Pons (tissue), 1 donor: ENCODE measurements at regions not wholly inside any gene's neighbourhood (a gene's known extent, or its start where the extent isn't known, plus 50 kb on each side); places are given as distances from the start of the nearest gene placed in this dataset.
"Not testable (repeated sequence)": the region's sequence is repeated elsewhere in the genome, so short reads cannot be mapped to it uniquely, and the experiment has no call there.

Source experiments
- DNase-seq: peaks from one replicate; pipeline ENCODE4 v3.0.0-alpha.2; 2016; ENCODE audit warnings: low spot score

DNA sequence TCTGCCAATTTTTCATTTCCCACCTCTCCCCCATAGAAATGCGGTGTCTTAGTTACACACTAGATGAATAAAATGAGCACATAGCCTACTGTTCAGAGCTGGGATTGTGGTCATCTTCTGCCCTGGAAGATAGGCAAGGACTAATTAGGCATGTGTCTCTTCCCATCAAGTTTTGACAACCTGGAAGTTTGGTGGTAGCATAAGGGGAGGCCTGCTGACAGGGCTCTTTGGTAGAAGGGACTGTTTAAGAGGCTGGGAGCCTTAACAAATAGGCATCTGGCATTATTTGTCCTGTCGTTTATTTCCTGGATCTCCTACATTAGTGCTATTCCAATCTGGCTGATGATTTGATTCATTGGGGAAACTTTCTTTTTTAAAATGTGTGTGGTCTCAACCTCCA, 512.3 kb downstream of the ZNF385D start:
- DNase-seq = no peak

DNA sequence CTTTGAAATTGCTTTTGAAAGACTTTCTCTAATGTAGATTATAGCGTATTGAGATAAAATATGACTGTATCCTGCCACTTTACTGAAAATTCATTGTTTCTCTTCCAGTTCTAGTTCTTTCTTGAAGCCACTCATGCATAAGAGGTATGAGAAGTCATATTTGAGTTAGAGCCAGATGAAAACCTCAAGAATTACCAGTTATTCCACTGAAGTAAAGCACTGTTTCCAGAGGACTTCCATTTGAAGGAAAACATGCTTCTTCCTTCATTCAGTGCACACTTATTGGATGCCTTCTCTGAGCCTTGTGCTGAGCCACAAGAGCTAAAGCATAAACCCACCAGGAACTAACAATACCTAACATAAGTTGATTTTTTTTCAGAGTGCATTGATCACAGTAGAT, 513.4 kb downstream of the ZNF385D start:
- DNase-seq = no peak

DNA sequence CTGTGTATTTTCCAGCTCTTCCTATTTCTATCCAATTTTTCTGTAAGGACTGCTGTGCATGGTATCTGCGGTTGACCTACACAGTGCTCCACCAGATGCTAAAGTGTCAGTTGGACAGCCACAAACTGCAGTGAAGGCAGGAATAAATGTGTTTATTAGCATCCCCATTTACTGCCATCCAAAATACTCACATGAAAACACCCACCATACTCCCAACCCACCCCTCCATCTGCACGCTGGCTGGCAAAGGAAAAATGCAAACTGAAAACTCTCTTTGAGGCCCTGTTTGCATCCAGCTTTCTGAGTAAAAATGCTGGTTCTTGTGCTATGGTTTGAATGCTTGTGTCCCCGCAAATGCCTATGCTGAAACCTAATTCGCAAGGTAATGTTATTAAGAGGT, 515.5 kb downstream of the ZNF385D start:
- no peak for DNase-seq

DNA sequence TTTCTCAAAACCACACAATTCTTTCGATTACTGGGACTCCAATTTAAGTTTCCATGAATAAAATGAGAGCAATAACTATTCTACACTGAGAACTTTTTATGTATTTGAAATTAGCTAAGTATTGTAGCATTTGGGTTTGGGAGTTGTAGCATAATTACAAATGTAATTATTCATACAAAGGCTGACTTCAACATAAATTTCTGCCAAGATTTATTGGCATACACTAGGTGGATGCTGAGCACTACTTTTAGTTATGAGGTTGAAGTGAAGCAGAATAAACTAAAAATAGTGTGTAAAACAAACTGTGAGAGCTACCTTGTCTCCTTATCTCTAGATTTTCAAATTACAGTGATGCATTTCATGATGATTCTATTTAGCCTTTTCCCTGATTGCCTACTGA, 516.1 kb downstream of the ZNF385D start:
- DNase-seq = no peak

DNA sequence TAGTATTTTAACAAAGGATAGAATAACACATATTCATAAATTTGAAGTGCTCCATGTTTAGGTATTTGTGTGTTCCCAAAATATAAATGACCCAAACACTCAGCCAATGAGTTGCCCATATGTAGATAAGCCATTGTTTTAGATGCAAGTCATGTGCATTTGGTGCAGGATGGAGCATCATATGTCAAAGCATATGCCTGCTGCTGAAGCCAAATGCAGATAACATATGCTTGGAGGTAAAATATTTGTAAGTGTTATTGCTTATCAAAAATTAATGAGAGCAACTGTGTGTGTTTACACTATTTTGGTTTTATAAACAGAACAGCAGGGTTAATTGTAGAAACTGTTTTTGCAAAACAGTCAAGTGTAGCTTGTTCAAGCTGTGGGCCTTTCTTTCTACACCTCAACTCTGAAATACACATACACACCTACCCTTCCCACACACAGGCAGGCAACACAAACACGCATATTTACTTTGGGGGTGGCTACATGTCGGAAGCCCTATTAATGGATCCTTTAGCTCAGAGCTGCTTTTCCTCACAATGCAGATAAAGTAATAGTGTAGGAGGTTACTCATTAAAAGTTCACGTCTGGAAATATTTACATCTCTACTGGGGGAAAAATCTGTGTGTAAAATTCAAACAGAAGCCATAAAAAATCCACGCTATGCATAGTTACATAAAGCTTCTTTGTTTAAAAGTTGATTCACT, 521.4 kb downstream of the ZNF385D start:
- DNase-seq = no peak

DNA sequence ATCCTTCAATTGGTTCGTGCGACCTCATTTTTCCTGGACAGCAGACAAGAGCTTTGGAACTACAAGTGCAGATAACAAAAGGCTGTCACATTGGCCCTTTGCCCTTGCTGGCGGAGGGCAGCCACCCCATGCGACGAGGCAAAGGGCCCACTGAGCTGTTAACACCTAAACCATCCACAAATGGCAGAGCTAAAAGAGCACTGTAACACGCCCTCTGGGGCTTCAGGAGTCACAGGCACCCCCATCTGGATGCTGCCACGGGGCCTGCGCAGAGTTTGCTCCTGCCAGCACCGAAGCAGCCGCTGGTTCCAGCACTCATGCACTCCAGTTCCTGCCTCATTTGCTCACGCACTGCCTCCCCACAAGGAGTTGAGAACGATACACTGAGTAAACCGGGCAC, 524.9 kb downstream of the ZNF385D start:
- no peak for DNase-seq

DNA sequence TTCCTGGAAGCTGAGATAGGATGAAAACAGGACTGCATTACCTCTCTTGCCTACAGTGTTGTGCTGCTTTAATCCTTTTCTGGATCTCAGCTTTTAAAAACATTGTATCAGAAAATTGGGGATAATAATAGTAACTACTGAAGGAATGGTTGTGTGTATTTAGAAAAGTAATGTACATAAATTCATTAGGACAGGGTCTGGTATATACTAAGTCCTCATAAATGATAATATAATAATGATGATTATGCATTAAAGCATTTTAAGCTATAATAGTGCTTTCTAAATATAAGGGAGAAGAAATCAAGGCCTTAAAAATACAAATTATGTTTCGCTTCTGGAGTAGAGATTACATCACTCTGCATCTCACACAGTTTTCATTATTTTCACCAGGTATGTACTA, 530.1 kb downstream of the ZNF385D start:
- no peak for DNase-seq

DNA sequence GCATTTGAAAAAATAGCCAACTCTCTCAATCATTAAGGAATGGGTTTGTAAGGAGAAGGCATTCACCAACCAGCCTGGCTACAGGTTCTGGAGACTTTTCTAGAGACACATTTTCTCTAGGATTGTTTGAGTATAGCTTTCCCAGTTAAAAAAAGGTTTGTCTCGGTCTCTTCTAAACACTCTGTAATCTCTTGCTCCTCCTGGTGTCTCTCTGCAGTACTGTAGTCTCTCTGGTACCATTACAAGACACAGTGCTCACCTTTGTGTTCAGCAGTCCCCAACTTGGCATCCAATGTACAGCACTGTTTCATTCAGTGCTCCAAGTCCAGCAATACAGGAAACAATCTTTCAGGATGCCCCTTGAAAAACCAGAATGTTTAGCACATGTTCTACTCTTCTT, 534.4 kb downstream of the ZNF385D start:
- no peak for DNase-seq

DNA sequence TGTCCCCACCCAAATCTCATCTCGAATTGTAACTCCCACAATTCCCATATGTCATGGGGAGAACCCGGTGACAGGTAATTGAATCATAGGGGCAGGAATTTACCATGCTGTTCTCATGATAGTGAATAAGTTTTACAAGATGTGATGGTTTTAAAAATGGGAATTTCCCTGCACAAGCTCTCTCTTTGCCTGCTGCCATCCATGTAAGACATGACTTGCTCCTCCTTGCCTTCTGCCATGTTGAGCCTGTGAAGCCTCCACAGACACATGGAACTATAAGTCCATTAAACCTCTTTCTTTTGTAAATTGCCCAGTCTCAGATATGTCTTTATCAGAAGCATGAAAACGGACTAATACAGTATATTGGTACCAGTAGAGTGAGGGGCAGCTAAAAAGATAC, 546.9 kb downstream of the ZNF385D start:
- DNase-seq = not testable (repeated sequence)

DNA sequence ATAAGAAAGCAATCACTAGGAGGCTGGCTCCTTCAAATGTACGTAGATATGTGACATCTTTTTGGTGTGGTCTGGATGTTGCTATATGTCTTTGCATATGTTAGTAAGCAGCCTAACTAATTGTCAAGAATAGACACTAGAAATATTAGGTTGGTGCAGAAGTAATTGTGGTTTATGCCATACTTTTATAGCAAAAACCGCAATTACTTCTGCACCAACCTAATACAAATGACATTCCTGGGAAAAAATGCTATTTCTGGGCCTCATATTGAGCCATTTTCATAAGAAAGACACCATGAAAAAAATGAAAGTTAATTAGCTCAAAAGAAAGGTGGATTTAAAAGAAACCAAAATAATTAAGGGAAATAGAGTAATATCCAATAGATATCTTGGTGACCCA, 555.8 kb downstream of the ZNF385D start:
- DNase-seq = no peak

DNA sequence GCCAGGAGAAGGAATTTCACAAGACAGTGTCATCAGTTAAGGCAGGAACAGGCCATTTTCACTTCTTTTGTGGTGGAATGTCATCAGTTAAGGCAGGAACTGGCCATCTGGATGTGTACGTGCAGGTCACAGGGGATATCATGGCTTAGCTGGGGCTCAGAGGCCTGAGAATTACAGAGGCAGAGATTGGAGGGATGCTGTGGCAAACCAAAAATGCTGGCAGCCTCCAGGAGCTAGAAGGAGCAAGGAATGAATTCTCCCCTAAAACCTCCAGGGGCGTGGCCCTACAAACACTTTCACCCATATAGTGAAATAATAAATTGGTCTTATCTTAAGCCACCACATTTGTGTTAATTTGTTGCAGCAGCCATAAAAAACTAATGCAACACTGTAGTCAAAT, 557.0 kb downstream of the ZNF385D start:
- DNase-seq = not testable (repeated sequence)

DNA sequence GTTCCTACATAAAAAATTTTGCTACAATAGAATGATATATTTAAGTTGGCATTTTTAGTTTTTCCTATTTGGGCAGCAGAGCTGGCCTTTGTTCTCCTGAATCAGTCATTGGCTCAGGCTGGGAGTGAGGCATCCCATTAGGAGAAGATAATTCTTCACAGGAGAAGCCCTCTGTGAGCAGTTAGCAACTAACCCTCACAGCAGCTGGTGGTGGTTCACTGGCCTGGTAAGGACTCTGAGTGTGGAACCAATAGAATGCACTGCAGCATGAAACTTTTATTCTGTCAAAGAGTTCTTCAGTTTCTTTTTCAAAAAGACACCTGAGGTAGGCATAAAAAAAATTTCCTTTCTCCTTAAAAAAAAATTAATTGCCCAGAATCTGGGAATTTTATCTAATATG, 562.6 kb downstream of the ZNF385D start:
- no peak for DNase-seq

DNA sequence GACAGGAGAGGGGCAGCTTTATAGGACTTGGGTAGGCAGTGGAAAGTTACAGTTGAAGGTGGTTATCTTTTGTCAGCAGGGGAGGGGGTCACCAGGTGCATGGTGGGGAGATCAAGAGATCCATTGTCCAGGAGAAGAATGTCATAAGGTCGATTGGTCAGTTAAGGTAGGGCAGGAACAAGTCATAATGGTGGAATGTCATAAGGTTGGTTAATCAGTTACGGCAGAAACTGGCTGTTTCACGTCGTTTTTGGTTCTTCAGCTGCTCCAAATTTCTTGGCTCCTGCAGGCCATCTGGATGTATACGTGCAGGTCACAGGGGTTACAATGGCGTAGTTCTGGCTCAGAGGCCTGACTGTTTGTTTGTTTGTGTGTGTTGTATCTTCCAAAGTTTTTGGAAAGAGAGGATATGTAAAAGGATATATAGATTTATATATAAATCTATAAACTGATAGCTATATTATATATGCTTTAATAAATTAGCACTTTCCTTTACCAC, 565.1 kb downstream of the ZNF385D start:
- DNase-seq = no peak

DNA sequence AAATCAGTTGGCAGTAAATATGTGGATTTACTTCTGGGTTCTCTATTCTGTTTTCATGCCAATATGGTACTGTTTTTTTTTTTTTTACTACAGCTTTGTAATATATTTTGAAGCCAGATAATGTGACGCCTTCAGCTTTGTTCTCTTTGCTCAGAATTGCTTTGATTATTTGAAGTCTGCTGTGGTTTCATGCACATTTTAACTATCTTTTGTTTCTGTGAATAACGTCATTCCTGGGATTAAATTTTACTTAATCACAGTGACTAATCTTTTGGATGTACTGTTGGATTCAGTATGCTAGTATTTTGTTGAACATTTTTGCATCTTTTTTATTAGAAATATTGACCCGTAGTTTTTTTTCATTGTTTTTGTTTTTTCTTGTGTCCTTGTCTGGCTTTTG, 576.5 kb downstream of the ZNF385D start:
- no peak for DNase-seq

DNA sequence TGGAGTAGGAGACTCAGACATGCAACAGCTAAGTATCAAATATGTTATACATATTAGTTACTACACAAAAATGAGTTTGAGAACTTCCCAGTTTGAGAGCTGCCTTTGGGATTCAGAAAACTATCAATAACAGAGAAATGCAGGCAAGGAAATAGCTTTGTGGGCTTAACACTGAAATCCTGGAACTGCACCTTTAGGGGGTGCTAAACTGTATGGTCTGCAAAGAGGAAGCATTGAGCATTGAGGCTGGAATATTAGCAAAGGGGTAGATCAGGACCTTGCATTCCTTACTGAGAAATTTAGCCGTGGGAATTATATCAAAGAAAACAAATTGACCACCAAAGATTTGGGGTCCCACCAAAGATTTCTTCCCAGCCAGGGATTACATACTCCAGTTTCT, 580.0 kb downstream of the ZNF385D start:
- no peak for DNase-seq

DNA sequence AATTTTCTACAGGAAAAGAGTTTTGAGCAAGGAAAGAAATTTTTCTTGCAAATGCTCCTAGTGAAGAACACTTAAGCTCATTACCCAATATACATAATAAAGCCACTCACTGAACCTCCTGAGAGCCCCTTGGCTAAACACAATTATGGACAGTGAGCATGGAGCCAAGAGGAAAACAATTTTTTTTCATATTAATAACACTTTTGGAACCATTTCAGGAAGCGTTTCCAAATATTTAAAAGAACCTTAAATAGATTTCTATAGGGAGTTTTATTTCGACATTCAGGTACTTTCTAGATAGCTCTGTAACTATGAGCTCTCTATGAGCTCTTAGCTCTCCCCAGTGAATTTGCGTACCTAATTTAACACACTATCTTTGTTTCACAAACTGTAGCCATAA, 581.1 kb downstream of the ZNF385D start:
- no peak for DNase-seq

DNA sequence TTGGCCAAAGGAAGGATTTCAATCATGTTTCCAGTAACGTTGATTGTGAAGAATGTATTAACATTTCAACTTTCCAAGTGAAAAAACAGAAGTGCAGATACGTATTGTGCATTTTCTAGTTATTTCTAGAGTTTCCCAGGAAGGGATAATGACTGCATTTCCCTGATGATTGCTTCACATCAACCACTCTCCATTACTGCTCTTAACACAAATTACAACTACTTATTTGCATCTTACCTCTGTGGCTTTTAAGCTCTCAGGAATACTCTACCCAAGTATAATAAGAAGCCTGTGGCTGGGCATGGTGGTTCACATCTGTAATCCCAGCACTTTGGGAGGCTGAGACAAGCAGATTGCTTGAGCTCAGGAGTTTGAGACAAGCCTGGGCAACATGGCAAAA, 582.5 kb downstream of the ZNF385D start:
- no peak for DNase-seq

DNA sequence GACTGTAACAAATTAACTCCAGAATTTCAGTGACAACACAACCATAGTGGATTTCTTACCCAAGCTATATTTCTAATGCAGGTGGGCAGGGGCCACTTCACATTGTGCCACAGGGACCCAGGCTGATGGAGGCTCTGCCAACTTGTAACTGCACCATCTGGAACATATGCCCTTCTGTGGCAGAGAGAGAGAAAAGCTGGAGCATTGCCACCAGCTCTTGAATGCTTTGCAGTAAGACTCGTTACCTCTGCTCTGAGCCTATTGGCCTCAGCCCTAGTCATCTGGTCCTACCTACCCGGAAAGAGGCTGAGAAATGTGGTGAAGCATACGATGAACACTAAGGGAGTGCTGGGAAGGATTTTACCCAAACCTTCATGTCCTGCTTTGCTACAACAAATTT, 587.1 kb downstream of the ZNF385D start:
- no peak for DNase-seq

DNA sequence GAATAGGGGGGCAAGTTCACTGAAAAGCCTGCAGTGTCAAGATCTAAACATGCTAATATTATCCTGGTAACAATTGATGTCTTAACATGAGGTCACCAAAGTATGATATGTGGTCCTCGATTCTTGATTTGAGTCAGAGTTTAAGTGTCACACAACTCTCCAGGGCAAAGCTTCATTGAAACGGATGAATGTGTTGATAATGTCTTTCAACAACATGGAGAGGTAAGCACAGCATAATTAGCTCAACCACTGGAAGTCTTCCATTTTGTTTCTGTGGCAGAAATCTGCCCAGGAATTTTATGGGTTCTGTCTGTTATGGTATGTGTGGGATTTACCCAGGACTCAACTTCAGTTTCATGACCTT, 591.5 kb downstream of the ZNF385D start:
- DNase-seq = no peak

DNA sequence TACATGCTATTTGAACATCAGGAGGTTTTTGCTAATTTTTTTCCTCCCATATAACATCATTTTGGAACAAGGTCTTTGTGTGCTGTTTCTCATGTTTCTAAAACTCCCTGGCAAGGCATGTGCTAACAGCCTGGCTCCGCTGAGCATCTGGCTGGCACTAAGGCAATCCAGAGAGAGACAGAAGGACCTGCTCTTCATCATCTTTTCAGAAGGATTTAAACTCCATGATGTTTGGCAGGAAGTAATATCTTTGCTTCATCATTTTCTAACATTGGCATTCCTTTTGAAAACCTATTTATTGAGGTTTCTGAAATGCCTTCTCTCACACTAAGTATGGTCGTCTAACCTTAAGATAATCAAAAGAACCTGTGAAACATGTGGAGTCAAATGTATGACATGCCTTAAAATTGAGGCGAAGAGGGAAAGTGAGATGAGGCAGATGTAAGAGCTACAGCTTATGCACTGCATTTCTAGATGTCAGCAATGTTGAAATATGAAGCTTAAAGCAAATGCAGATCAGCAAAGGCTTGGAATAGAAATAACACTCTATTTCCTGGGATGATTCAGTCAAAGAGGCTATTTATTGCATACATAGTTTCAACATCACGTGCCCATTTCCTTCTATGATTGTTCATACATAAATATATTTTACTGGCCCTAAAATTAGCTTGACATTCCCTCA, 592.0 kb downstream of the ZNF385D start:
- no peak for DNase-seq

DNA sequence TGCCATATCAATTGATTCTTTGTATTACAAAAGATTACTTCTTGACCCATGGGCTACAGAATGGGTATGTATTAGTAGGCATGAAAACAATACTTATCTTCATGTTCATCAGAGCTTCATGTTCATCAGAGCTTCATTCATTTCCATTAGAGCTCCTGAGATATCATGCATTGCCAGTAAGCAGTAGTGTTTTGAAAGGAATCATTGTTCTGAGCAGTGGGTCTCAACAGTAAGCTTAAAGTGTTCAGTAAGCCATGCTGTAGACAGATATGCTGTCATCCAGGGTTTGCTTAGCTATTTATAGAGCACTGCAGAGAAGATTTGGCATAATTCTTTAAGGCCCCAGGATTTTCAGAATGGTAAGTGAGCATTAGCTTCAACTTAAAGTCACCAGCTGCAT, 596.1 kb downstream of the ZNF385D start:
- no peak for DNase-seq

DNA sequence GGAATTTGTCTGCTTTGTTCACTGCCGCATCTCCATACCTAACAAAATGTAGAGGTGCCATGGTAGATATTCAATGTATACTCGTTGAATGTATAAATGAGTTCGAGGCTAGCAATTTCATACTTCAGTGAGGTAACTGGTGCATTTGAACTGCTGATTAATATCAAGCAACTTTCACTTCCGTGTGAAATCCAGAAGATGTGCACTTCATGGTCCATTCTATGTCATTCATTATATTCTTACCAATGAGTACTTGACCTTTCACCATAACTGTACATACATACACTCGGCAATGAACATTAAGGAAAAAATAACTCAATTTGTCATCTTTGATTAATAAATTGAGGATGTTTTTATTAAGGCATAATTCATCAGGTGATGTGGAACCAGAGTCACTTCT, 598.5 kb downstream of the ZNF385D start:
- DNase-seq = no peak

DNA sequence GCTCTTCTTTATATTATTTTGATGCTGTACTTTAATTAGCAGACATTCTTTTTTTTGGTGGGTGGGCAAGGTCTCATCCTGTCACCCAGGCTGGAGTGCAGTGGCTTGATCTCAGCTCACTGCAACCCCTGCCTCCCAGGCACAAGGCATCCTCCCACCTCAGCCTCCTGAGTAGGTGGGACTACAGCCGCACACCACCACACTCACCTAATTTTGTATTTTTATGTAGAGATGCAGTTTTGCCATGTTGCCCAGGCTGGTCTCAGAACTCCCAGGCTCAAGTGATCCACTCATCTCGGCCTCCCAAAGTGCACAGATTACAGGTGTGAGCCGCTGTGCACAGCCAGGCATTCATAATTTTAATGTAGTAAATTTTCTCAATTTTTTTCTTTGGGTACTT, 608.1 kb downstream of the ZNF385D start:
- DNase-seq = no peak

DNA sequence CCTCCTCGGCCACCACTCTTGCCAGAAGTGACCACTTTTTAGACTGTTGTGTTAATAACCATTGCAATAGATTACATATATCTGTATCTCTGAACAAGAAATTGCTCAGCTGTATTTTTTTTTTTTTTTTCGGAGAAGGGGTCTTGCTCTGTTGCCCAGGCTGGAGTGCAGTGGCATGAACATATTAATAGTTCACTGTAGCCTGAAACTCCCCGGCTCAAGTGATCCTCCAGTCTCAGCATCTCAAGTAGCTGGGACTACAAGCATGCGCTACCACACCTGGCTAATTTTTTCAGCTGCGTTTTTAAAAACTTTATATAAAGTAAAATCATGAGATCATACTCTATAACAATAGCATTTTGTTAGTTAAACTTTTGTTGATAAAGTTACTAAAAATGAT, 609.0 kb downstream of the ZNF385D start:
- DNase-seq = no peak
